SIG-M5 treated with dmso at 0.1 percent for 504 hours (cell line): ENCODE measurements at regions not wholly inside any gene's neighbourhood (a gene's known extent, or its start where the extent isn't known, plus 50 kb on each side); places are given as distances from the start of the nearest gene placed in this dataset.

ENCODE experiments used
- DNase-seq: peaks from one replicate; lab custom pipeline; 2025; ENCODE audit not compliant: unreplicated experiment; lab: John Stamatoyannopoulos, UW

DNA sequence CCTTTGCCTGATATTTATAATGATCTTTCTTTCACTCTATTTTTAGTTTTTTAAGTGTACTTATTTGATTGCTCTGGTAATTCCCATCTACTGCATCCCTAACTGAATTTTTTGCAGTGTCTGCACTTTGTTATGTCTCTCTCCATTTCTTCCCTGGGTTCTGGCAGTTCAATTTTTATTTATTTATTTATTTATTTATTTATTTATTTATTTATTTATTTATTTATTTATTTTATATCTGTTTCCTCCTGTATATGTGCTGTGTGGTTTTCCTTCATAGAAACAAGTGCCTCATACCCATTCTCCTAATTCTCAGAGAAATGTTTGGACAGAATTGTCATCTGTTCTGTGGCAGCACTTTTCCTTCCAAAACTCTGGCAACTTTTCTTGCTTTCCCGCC lies 2370.8 kb upstream of the WWC1 start:
- no peak for DNase-seq

DNA sequence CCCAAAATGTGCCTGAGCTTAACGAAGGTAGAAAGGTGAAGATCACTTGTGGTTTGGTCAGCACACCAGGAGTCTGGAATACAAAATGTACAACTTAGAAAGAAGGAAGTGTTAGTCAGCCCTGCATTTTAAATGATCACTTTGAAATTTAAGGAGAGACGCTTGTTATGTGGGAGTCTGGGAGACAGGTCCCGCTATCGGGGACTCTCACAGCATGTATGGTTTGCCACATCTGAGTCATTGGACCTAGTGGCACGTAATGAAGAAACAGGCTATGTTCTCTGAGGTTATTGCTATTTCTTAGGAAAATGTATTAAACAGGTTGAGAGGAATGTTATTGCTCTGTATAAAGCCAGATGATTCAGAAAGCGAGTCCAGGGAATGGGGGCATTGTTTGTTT lies 2362.5 kb upstream of the WWC1 start:
- no peak for DNase-seq

- no peak for DNase-seq
Measured at GRCh38 chr5:165940541-165940940, 2350.9 kb upstream of the WWC1 start.

GRCh38 chr5:165956854-165957253 lies 2334.6 kb upstream of the WWC1 start:
- no peak for DNase-seq

DNA sequence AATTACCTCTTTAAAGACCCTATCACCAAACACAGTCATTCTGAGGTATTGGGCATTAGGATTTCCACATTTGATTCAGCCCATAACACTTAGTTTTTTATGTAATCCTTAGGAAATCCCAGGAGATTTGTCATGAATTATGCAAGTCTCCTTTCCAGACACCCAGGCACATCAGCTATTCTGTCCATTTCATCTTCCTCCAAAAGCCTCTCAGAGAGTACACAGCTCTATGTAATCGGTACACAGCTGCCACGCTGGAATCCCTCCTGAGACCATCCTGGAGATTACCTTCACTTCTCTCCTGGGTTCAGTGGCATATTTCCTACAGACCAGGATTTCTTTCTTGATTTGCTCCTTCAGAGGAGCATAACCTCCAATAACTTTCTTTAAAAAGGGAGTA lies 2309.8 kb upstream of the WWC1 start:
- DNase-seq: no peak

- DNase-seq: no peak
Measured at GRCh38 chr5:165996201-165996875, 2295.1 kb upstream of the WWC1 start.

- no peak for DNase-seq
Measured at GRCh38 chr5:165999693-166000320, 2291.6 kb upstream of the WWC1 start.

DNA sequence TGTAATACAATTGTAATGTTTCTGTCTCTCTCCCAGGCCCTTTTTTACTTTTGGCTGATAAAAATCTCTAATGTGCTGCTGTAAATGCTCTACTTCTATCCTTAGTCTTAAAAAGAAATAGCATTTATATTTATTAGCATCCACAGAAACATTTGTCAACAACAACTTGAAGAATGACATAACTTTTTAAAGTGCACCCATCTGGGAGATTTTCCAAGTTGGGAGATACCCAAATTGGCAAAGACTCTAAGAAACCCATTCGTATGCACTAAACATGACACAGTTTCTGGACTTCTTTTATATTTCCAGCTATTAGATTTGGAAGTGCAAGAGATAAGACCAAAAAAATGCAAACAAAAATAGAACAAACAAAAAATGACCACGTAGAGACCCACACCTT lies 2287.4 kb upstream of the WWC1 start:
- no peak for DNase-seq

- DNase-seq: no peak
Measured at GRCh38 chr5:166013415-166013814, 2278.0 kb upstream of the WWC1 start.

GRCh38 chr5:166014256-166014655 lies 2277.2 kb upstream of the WWC1 start:
- no peak for DNase-seq

GRCh38 chr5:166018716-166019115 lies 2272.7 kb upstream of the WWC1 start:
- DNase-seq: no peak

DNA sequence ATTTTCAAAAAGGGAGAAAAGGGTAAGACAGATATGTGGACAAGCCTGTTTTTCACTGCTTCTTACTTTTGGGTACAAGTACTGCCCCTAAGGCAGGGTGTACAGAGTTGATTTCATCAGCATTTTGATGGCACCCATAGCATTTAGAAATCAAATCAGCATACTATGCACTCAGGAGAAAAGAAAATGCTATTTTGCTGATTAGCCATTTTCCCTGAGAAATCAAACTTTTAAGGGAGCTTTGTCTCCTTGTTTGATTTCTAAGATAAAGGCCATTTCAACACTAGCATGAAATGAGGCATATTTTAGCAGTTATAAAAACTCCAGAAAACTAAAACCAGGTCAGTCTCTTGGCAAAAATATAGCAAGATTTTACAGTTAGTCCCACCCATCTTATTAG lies 2269.4 kb upstream of the WWC1 start:
- no peak for DNase-seq

DNA sequence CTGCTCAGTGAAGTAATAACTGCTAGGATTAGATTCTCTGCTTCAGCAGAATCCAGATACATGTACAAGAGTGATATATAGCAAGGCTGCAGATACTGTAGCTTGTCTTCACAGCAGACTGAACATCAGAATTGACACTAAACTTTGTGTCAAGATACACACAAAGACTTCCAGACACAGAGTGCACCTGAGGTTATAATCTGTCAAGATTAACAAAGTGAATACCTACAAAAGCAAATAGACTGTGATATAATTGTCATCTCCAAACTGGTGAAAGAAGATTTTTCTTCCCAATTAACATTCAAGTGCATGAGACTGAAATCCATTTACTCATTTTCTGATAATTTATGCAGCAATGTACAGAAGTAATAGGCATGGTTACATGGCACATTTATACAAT lies 2266.5 kb upstream of the WWC1 start:
- no peak for DNase-seq

- no peak for DNase-seq
Measured at GRCh38 chr5:166027582-166027981, 2263.9 kb upstream of the WWC1 start.

- no peak for DNase-seq
Measured at GRCh38 chr5:166031926-166032325, 2259.5 kb upstream of the WWC1 start.

DNA sequence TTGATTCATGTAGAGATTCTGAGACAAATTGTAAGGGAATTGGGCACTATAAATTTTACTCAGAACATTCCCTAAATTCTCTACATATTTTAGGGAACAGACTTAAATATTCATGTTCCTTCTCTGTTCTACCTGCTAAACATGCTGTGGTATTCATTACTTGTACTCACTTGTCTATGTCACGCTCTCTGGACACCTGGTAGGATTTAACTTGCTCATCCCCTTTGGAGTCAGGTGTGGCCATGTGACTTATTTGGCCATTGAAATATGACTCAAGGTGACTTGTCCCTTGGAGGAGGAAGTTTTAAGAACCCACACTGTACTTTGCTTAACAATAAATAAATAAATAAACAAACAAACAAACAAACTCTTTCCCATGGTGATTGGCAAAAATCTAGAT lies 2258.8 kb upstream of the WWC1 start:
- no peak for DNase-seq

DNA sequence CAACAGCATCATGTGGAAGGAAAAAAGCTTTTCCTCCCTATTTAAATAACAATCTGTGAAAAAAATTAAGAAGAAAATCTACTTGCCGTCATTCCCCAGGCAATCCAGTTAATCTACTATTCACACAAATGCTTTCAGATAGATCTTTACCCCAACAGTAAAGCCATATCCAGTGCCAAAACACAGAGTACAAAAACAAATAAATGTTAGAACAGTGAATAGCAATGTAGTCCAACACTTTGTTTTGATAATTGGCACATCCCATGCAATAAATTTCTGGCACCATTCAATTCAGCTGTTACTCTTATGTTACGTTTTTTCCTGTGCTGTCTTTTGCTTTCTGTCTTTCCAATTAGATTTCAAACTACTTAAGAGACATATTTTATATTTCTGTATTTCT lies 2245.5 kb upstream of the WWC1 start:
- no peak for DNase-seq

DNA sequence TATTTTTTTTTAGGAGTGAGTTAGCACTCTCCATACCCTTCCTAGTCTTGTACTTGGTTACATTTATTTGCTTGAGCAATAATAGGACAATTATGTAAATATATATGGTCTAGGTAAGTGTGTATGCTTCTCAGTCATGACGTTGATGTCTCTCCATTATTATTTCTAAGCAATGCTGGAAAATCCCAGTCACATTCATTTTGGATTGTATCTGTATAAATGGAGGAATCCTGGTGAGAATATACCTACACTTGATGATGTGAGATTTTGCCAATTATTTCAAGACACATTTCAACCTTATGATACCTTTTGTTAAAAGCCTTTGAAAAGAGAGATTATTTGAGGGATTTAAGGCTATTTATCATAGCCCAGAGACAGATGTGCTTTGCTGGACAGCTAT lies 2244.5 kb upstream of the WWC1 start:
- no peak for DNase-seq

DNA sequence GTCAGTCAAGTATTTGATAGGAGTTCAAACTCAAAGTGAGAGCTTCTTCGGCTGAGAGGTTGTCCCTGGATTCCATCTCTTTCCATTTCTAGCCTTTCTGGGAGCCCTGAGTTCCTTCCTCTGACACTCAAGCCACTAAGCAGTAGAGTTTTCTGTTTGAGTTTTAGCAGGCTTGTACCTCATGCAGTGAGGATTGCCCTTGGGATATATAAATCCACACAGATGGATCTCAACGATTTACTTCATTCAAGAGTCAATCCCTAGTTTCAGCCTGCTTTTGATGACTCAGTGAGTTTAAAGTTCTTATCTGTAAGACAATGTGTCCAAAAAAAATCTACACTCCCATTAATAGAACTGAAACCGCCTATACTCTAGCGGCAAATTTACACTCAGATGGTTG lies 2240.9 kb upstream of the WWC1 start:
- no peak for DNase-seq

- DNase-seq: no peak
Measured at GRCh38 chr5:166058660-166059059, 2232.8 kb upstream of the WWC1 start.

DNA sequence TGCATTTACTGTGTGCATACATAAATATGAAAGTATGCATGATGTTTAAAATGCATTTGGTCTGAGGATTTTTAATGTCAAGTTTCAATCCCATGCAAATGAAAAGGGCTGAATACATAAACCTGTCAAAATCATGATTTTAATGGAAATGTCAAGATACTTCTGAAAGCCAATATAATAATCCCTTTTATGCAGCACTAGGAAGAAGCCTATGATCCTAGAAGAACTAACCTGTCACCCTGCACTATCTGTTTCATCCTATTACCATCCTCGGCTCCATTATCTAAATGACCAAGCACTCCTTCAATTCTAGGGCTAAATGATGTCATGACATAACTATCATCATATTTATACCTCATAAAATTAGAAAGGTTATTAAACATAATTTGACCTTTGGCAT lies 2229.4 kb upstream of the WWC1 start:
- no peak for DNase-seq

GRCh38 chr5:166062719-166063118 lies 2228.7 kb upstream of the WWC1 start:
- no peak for DNase-seq

DNA sequence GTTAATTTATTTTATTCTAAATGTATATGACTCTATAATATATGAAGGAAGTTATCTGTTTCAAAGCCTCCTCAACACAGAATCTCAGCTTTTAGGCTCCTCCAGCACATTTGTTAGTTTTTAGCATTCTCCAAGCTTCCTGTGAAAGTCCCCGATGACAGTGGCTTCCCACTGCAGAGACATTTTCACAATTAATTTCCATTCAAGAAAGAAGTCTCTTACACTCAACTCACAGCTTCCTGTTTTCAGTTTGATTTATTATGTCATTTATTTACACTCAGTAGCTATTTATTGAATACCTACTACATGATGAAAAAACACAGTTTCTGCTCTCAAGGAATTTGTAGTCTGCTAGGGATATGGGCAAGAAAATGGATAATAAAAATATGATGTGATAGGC lies 2228.2 kb upstream of the WWC1 start:
- no peak for DNase-seq
